GM12878 (cell line): ENCODE measurements at regions not wholly inside any gene's neighbourhood (a gene's known extent, or its start where the extent isn't known, plus 50 kb on each side); places are given as distances from the start of the nearest gene placed in this dataset.

Source experiments
- CHD1 ChIP-seq: IDR thresholded peaks from 2 replicates; pipeline ENCODE4 v1.6.1; 2012; ENCODE audit warnings: low read depth, low read length, improper control_type of control experiment
- DPF2 ChIP-seq: fragments of 450-650 bp; IDR thresholded peaks from 2 replicates; pipeline ENCODE4 v1.6.1; 2017; ENCODE audit warnings: mild to moderate bottlenecking
- ESRRA ChIP-seq: IDR thresholded peaks from 2 replicates; pipeline ENCODE4 v1.6.1; 2012; ENCODE audit warnings: mild to moderate bottlenecking, low read length, improper control_type of control experiment
- JUND ChIP-seq: IDR thresholded peaks from 2 replicates; pipeline ENCODE4 v1.6.1; 2012; ENCODE audit warnings: low read depth, mild to moderate bottlenecking, low read length, improper control_type of control experiment, moderate library complexity
- MAX ChIP-seq: IDR thresholded peaks from 2 replicates; pipeline ENCODE4 v1.6.1; 2012; ENCODE audit warnings: low read depth, low read length, improper control_type of control experiment
- MLLT1 ChIP-seq: fragments of 450-650 bp; IDR thresholded peaks from 2 replicates; pipeline ENCODE4 v1.6.1; 2016; ENCODE audit warnings: mild to moderate bottlenecking
- POLR2A ChIP-seq: IDR thresholded peaks from 2 replicates; pipeline ENCODE4 v1.6.1; 2011; ENCODE audit warnings: low read depth, mild to moderate bottlenecking, low read length
- RAD21 ChIP-seq: IDR thresholded peaks from 2 replicates; pipeline ENCODE4 v1.6.1; 2011; ENCODE audit warnings: mild to moderate bottlenecking, low read depth, low read length, moderate library complexity; ENCODE audit not compliant: insufficient read depth
- SREBF2 ChIP-seq: IDR thresholded peaks from 2 replicates; pipeline ENCODE4 v1.6.1; 2012; ENCODE audit warnings: mild to moderate bottlenecking, low read length
- WRNIP1 ChIP-seq: IDR thresholded peaks from 2 replicates; pipeline ENCODE4 v1.6.1; 2011; ENCODE audit warnings: low read depth, low read length, improper control_type of control experiment, borderline replicate concordance
- TF ChIP-seq, protein P1 (sequence below): fragments of 450-650 bp; IDR thresholded peaks from 2 replicates; pipeline ENCODE4 v1.6.1; 2018; ENCODE audit warnings: mild to moderate bottlenecking, low read depth, moderate library complexity; ENCODE audit not compliant: partially characterized antibody
- TF ChIP-seq, protein P2 (sequence below): IDR thresholded peaks from 2 replicates; pipeline ENCODE4 v1.6.1; 2011; ENCODE audit warnings: borderline replicate concordance, low read depth, mild to moderate bottlenecking, moderate library complexity, mixed read lengths, low read length; ENCODE audit not compliant: insufficient read depth; ENCODE audit errors: extremely low read length

DNA sequence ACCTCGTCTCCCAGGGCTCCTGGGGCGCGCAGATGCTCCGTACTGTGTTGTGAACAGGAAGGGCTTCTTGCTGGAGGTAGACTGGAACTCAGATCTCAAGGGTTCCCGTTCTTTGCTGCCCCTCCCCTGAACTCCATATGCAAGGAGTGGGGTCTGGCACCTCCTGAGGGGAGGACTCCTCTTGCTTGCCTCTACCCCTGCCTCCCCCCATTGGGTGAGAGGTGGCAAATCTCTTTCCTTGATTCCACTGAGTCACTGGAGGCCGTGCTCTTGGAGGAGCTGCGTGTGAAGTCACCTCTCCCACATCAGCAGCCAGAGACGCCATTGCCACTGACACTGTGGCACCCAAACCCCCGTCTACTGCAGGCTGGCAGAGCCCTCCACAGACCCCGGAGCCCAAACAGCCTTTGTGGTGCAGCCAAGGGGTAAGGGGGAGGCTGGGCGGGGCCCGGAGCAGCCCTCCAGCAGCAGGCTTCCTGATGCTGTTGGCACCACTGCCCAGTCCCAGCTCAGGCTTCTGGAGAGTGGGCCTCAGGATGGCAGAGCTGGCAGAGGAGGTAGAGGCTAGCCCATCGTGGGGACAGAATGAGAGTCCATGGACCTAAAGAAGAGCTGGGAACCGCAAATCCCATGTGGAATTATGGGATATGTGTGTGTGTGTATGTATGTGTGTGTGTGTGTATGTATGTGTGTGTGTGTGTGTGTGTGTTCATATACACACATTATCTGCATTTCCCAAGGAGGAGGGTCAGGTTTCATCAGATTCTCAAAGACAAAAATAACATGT lies 104.9 kb upstream of the RUNX3 start (continued):
- TF ChIP-seq RAD21 = no peak
- TF ChIP-seq POLR2A = no peak
- TF ChIP-seq, protein P1, sequence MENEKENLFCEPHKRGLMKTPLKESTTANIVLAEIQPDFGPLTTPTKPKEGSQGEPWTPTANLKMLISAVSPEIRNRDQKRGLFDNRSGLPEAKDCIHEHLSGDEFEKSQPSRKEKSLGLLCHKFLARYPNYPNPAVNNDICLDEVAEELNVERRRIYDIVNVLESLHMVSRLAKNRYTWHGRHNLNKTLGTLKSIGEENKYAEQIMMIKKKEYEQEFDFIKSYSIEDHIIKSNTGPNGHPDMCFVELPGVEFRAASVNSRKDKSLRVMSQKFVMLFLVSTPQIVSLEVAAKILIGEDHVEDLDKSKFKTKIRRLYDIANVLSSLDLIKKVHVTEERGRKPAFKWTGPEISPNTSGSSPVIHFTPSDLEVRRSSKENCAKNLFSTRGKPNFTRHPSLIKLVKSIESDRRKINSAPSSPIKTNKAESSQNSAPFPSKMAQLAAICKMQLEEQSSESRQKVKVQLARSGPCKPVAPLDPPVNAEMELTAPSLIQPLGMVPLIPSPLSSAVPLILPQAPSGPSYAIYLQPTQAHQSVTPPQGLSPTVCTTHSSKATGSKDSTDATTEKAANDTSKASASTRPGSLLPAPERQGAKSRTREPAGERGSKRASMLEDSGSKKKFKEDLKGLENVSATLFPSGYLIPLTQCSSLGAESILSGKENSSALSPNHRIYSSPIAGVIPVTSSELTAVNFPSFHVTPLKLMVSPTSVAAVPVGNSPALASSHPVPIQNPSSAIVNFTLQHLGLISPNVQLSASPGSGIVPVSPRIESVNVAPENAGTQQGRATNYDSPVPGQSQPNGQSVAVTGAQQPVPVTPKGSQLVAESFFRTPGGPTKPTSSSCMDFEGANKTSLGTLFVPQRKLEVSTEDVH = no peak
- TF ChIP-seq MAX = no peak
- no peak for TF ChIP-seq ESRRA
- TF ChIP-seq, protein P2, sequence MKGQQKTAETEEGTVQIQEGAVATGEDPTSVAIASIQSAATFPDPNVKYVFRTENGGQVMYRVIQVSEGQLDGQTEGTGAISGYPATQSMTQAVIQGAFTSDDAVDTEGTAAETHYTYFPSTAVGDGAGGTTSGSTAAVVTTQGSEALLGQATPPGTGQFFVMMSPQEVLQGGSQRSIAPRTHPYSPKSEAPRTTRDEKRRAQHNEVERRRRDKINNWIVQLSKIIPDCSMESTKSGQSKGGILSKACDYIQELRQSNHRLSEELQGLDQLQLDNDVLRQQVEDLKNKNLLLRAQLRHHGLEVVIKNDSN = no peak
- TF ChIP-seq SREBF2 = no peak
- TF ChIP-seq MLLT1 = 0 out of 2 replicates have a peak, but pooled peaks have one; percentile 18
- no peak for TF ChIP-seq JUND
- no peak for TF ChIP-seq CHD1
- TF ChIP-seq WRNIP1 = peak; percentile 75; the same call in 1 of the 2 replicates
- no peak for TF ChIP-seq DPF2
